ENCODE measurements at regions not wholly inside any gene's neighbourhood (a gene's known extent, or its start where the extent isn't known, plus 50 kb on each side); places are given as distances from the start of the nearest gene placed in this dataset.

DNA sequence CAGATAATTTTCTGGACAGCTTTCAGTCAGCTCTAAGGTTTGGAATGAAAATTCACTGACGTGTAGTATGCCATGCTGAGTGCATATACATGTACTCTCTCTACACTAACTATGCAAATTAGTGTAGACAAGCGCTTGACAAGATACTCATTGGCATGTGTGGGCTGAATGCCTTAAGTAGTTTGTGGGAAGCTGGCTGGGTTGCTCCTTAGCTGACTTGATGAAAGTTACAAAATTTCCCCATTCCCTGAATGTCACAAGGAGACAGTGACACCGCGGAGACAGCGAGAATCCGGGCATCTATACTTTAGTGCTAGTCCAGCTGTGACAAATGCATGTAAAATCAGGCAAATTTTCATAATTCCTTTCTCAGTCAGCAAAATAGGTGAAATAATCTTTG, 51.6 kb upstream of the C5orf46 start:
- TF ChIP-seq SUZ12 (IDR thresholded peaks at IDR 0.05): no peak
- no peak for TF ChIP-seq FOXA1 (IDR thresholded peaks at IDR 0.05)

Measured in HEK293T (cell line).